AG10803 (cell line): ENCODE measurements at regions not wholly inside any gene's neighbourhood (a gene's known extent, or its start where the extent isn't known, plus 50 kb on each side); places are given as distances from the start of the nearest gene placed in this dataset.
A peak's percentile ranks its signal among the peaks of the same experiment; 100 is the strongest.

Experiments used
- DNase-seq: peaks from one replicate; pipeline ENCODE4 v3.0.0; 2010; ENCODE audit warnings: low read depth
- H3K4me3 ChIP-seq: 2 replicates; pipeline ENCODE4 v1.5.1; 2011; ENCODE audit warnings: mild to moderate bottlenecking, low read length, control low read depth
- CTCF ChIP-seq: conservative IDR thresholded peaks from 2 replicates; pipeline ENCODE4 v1.5.1; 2011; ENCODE audit warnings: mild to moderate bottlenecking, low read length, control low read depth, inconsistent platforms

- DNase-seq = no peak
- H3K4me3 ChIP-seq = no peak overlapping the region
- TF ChIP-seq CTCF = no peak
Measured at GRCh38 chr6:141165002-141165665, 967.6 kb upstream of the GJE1 start.

GRCh38 chr6:141164042-141164743, 968.5 kb upstream of the GJE1 start:
- no peak overlapping the region for H3K4me3 ChIP-seq
- no peak for TF ChIP-seq CTCF
- DNase-seq = no peak

- DNase-seq = no peak
Measured at GRCh38 chr6:141163107-141163506, 969.6 kb upstream of the GJE1 start.

GRCh38 chr6:141158740-141159139, 974.0 kb upstream of the GJE1 start:
- no peak for DNase-seq
- no peak for TF ChIP-seq CTCF
- no peak overlapping the region for H3K4me3 ChIP-seq

More at GRCh38 chr6:141163107-141163506, 969.6 kb upstream of the GJE1 start:
- TF ChIP-seq CTCF = no peak
- H3K4me3 ChIP-seq = no peak overlapping the region

- no peak overlapping the region for H3K4me3 ChIP-seq
Measured at GRCh38 chr6:141153563-141153962, 979.2 kb upstream of the GJE1 start.

GRCh38 chr6:141152951-141153350, 979.8 kb upstream of the GJE1 start:
- peak; percentile 66 for DNase-seq
- no peak for TF ChIP-seq CTCF
- no peak overlapping the region for H3K4me3 ChIP-seq

More at GRCh38 chr6:141153563-141153962, 979.2 kb upstream of the GJE1 start:
- no peak for DNase-seq
- no peak for TF ChIP-seq CTCF
